ENCODE measurements at regions not wholly inside any gene's neighbourhood (a gene's known extent, or its start where the extent isn't known, plus 50 kb on each side); places are given as distances from the start of the nearest gene placed in this dataset.
"Not testable (repeated sequence)": the region's sequence is repeated elsewhere in the genome, so short reads cannot be mapped to it uniquely, and the experiment has no call there.

DNA sequence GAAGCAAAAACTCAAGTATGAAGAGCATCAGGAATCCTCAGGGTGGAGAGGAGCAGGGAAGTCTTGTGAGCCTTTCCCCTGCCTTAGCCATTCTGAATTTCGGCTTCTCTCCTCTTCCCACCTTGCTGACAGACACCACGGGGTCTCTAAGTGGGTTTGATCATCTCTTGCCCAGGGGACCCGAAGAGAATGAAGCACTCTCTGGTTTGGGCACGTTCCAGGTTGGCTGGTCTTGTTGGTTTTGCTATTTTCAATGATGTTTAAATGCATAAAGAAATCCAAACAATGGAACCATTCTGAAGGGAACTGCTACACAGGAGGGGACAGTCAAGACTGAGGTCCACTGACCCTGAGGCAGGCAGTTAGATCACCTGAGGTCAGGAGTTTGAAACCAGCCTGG is 131.7 kb downstream of the PXDC1 start:
- DNase-seq (ENCODE audit: low read depth, low spot score), result no peak

DNA sequence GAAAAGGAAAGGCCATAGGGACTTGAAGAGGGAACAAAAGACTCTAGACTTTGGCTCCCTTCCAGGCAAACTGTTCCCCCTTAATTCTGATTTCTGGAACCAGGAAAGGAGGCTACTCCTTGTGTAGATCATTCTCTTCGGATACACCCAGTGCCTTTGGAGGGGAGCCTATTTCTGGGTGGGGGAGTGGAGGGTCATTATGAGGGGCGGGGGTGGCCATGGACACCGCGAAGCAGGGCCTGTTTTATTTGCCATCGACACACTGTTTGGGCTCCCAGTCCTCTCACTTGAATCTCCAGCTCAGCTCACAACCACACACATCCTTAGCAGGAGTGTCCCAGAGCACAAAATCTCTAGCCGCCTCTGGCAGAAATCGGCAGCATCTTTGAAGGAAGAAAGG is 132.3 kb downstream of the PXDC1 start:
- no peak for DNase-seq (ENCODE audit: low read depth, low spot score)

- no peak for DNase-seq (ENCODE audit: low read depth, low spot score)
Observed at GRCh38 chr6:3618642-3619041, 132.9 kb downstream of the PXDC1 start.

GRCh38 chr6:3617681-3618311 is 133.7 kb downstream of the PXDC1 start:
- no peak for DNase-seq (ENCODE audit: low read depth, low spot score)

DNA sequence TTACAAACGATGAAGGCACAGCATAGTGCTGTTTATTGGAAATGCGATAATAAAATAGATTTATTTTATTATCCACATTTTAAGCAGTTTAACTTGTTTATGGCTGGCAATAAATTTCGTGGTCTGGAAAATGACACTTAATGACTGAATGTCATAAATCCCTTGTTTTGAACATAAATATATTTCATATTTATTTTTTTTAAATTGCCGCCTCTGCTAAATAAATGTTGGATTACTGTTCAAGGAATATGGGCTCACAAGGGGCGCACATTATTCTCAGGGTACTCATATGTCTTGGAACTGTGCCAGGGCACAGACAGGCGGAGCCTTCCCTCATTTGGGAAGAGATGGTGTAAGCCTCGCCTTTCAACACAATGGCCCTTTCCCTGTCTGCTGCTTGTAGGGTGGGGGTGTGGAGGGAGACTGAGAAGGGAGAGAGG is 134.3 kb downstream of the PXDC1 start:
- no peak for DNase-seq (ENCODE audit: low read depth, low spot score)

DNA sequence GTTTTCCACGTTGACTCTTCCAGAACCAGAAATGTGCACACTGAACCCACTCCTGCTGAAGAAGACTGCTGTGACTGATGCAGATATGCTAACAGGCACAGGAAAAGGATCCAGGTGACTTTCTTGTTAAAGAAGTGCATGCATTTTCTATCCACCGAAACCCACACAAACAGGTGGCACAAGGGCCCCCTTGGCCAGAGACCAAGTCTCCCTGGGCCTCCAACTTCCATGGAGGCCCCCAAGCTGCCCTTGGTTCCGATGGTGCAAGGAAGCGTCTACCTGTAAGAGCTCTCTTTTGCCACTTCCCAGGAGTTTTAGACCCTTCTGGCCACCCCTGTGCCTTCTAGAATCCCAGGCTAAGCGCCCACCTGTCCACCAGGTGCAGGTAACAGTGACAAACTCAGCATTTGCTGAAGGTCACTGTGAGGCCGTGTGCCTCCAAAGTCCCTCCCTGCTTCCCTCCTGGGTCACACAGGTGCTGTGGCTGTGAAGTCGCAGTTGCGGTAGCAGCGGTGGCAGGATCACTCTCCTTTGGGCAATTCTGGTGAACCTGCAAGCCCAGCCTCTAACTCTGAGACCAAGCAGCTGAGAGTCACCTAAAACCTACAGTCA is 134.8 kb downstream of the PXDC1 start:
- DNase-seq (ENCODE audit: low read depth, low spot score), result no peak

DNA sequence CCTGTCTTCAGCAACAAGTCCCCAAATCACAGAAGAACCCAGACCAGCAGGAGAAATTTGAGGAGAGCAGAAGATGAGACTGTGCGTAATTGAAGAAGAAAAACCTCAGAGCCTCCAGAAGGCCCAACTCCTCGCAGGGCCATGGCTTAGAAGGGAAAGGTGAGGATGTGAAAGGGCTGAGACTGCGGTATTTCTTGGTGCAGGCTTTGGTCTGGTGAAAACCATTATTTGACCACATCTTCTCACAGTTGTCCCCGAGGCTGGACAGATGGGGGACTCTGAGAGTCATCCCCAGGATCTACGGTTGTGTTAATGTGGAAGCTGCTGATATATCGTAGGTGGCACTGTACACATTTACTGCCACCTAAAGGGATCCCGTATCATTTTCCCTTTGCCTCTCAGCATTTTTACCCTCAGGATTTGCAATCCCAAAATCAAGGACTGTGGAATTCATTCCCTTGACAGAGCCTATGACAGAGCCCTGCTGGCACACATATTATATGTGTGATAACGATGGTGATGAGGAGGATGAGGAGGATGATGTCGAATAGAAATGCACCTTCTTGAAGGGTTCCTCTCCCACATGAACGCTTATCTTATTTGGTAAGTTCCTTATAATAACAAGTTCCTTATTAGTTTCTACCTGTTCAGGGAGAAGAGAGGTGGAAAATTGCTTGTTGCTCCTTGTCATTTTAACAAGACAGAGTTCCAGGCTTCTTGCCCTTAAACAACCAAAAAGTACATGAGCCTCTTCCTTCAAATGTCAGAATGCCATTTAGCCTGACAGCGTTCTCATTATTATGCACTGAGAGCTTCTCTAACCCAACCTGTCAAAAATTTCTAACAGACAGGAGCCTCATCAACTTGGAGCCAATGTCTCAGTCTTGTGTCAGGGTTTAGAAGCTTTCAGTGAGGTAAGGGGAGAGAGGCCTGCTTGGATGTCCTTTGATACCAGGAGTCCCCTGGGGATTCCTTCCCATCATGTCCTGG is 135.8 kb downstream of the PXDC1 start:
- no peak for DNase-seq (ENCODE audit: low read depth, low spot score)

DNA sequence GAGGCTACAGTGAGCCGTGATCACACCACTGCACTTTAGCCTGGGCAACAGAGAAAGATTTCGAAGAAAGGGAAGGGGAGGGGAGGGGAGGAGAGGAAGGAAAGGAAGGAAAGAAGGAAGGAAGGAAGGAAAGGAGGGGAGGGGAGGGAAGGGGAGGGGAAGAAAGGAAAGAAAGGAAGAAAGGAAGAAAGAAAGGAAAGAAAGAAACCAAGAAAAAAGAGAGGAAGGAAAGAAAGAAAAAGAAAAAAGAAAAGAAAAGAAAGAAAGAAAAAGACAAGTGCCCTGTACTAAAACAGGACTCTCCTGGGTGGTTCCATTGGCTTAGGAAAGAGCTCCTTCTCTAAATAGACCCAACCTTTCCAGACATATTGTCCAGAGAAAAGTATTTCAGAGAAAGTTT is 136.6 kb downstream of the PXDC1 start:
- no peak for DNase-seq (ENCODE audit: low read depth, low spot score)

- DNase-seq (ENCODE audit: low read depth, low spot score), result not testable (repeated sequence)
Observed at GRCh38 chr6:3613565-3613964, 137.9 kb downstream of the PXDC1 start.

- peak; percentile 84 for DNase-seq (ENCODE audit: low read depth, low spot score)
Observed at GRCh38 chr6:3612341-3613041, 139.0 kb downstream of the PXDC1 start.

- DNase-seq (ENCODE audit: low read depth, low spot score), result no peak
Observed at GRCh38 chr6:3610921-3611320, 140.6 kb downstream of the PXDC1 start.

GRCh38 chr6:3610206-3610605 is 141.3 kb downstream of the PXDC1 start:
- no peak for DNase-seq (ENCODE audit: low read depth, low spot score)

DNA sequence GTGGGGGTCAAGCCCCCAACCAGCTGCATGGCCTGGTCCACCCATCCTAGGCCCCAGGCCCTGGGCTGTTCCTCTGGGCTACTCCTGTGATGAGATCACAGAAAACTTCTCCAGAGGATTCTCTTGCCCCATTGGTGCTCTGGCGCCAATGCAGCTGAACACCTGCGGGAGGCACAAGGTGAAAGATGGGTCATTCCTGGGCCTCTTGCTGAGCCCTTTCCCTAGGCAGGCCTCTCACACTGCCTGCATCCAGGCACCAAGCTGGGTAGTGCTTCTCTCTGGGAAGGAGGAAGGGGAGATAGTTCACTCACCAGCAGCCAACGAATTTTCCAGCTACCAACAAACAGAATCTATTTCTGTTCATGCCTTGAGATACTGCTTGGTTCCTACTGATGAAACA is 142.1 kb downstream of the PXDC1 start:
- DNase-seq (ENCODE audit: low read depth, low spot score), result no peak

GRCh38 chr6:3608159-3608558 is 143.4 kb downstream of the PXDC1 start:
- peak; percentile 71 for DNase-seq (ENCODE audit: low read depth, low spot score)

DNA sequence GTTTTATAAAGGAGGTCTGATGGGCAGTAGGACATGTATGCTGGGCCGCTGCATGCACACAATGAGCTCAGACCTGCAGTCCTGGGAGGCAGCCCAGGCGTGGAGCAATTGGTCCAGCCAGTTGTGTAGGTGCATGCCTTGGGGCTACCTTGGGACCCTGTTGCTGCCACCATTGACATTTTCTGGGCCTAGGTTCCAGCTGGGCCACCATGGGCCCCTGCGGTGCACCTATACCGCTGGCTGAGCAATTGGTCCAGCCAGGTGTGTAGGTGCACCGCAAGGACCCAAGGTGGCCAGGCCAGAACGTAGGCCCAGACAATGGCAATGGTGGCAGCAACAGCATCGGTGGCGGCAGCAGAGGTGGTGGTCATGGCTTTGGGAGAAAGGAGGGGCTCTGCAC is 143.9 kb downstream of the PXDC1 start:
- DNase-seq (ENCODE audit: low read depth, low spot score), result no peak

GRCh38 chr6:3607171-3607570 is 144.3 kb downstream of the PXDC1 start:
- no peak for DNase-seq (ENCODE audit: low read depth, low spot score)

DNA sequence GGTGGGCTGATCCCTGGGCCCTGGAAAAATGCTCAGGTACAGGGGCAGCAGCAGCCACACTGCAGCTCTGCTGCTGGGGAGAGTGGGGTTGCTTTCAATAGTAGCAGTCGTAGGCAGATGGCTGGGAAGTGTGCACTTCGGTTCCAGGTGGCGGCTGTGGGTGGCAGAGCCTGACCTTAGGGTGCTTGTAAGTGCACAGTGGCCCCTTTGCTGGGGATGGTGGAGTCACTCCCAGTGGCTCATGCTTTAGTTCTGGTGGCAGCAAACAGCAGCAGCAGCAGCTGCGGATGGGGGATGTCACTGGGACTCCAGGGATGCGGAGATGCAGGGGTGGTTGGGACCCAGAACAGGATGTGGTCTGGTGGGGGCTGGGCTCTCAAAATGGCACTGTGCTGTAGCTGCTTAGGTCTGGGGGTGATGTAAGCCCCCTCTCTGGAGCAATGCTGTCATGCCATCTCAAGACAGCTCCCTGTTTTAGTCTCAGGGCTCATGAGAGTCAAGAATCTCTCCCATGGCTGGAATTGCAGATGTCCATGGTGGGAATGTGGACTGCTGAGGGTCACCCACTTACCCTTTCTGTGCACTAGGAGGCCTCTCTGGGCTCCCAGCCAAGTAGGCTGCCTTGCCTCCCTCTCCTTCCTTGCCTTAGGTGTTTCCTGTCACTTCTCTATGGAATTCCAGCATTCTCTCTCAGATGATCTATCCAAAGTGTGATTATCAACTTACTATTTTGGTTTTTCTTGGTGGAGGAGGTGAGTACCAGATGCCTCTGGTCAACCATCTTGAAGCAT is 146.7 kb upstream of the SLC22A23 start:
- no peak for DNase-seq (ENCODE audit: low read depth, low spot score)

- DNase-seq (ENCODE audit: low read depth, low spot score), result no peak
Observed at GRCh38 chr6:3601570-3601969, 144.7 kb upstream of the SLC22A23 start.

DNA sequence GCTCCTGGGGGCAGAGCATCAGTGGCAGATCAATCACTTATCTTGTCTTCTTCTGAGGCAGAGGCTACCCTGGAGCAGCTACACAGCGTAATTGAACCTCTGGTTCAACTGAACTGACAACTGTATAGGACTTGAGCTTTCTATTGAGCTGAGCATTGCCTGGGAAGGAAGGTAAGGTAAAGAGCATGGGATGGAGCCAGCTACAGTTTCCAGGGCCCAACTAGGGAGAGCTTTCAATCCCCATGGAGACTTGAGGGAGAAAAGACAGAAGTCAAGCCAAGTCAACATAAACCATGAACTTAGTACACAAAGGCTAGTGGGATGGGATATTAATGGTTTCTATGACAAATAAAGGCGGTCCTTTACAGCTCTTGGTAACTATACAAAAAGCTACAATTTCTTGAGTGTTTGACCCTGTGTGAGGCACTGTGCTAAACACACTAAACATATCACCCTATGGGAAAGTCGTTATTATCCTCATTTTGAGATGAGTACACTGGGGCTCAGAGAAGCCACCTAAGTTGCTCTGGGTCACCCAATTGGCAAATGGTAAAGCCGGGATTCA is 140.7 kb upstream of the SLC22A23 start:
- DNase-seq (ENCODE audit: low read depth, low spot score), result no peak

DNA sequence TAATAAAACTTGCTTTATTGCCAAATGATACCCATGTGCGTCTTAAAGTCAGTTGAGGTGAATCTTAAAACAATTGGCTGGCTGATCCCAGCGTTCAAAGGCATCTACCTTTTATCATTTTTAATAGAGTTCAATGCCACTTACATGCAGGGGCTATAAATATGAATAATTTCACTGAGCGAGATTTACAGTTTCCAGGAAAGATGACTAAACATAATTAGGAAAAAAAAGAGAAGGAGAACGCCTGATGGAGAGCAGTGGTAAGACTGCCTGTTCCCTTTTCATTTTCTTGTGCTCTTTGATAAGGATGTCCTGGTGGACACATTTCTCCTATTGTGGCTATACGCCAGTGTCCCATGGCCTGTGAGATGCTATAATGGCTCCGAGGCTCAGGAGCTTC is 139.9 kb upstream of the SLC22A23 start:
- DNase-seq (ENCODE audit: low read depth, low spot score), result no peak

GRCh38 chr6:3594201-3594600 is 137.4 kb upstream of the SLC22A23 start:
- no peak for DNase-seq (ENCODE audit: low read depth, low spot score)

All from smooth muscle cell of the brain vasculature (primary cell).